Upper lobe of right lung (tissue), 1 donor: ENCODE measurements at regions not wholly inside any gene's neighbourhood (a gene's known extent, or its start where the extent isn't known, plus 50 kb on each side); places are given as distances from the start of the nearest gene placed in this dataset.
A peak's percentile ranks its signal among the peaks of the same experiment; 100 is the strongest.
"Not testable (repeated sequence)": the region's sequence is repeated elsewhere in the genome, so short reads cannot be mapped to it uniquely, and the experiment has no call there.

Experiments used
- ATAC-seq: fragments of 200-7000 bp; cut with Tn5 transposase; one replicate; pipeline ENCODE4 v1.9.1; 2020; ENCODE audit warnings: mild to moderate bottlenecking, moderate library complexity
- DNase-seq: peaks from one replicate; pipeline ENCODE4 v3.0.0-alpha.2; 2020
- H3K27ac ChIP-seq: fragments of 200-600 bp; one replicate; pipeline ENCODE4 v1.8.0; 2022
- H3K27me3 ChIP-seq: fragments of 200-600 bp; one replicate; pipeline ENCODE4 v1.8.0; 2022; ENCODE audit warnings: mild to moderate bottlenecking
- H3K36me3 ChIP-seq: fragments of 200-600 bp; one replicate; pipeline ENCODE4 v1.8.0; 2022
- H3K4me1 ChIP-seq: fragments of 200-600 bp; one replicate; pipeline ENCODE4 v1.8.0; 2022
- H3K4me3 ChIP-seq: fragments of 200-600 bp; one replicate; pipeline ENCODE4 v1.8.0; 2022; ENCODE audit warnings: mild to moderate bottlenecking
- H3K9me3 ChIP-seq: fragments of 200-600 bp; one replicate; pipeline ENCODE4 v1.8.0; 2022
- intact Hi-C: fragments of 100-400 bp; cut with DNase I; formaldehyde crosslinking; loops from one replicate; pipeline ENCODE4 v1.11.0; 2022
- TF ChIP-seq, protein P1 (sequence below): fragments of 200-600 bp; IDR thresholded peaks from one replicate; pipeline ENCODE4 v1.8.0; 2022; ENCODE audit warnings: antibody characterized with exemption
- donor health status: DM: no; HTN: yes; CAD: no; lungs with severe emphysema.

DNA sequence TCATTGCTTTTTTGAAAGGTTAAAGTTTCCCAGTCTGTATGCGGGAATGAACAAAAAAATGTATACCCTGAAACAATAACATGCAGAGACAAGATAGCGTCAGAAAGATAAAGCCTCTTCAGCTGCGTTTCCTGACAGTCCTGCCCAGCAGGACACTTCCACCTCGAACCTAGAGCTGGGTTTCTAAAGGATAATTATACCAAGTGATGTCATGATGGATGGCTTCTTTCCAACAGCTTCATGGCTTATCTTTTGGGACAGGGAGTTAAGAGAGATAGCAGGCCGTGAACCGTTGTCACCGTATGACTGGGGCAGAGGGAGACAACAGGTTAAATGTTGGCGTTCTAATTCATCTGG is 267.6 kb upstream of the SGK1 start:
- H3K36me3 ChIP-seq = no peaks in the 10 kb centered on the region
- ATAC-seq = no peak
- no peak overlapping the region for H3K27ac ChIP-seq
- H3K4me3 ChIP-seq = no peak overlapping the region
- no peaks in the 10 kb centered on the region for H3K4me1 ChIP-seq
- DNase-seq = no peak
- no peaks in the 10 kb centered on the region for H3K9me3 ChIP-seq
- intact Hi-C loops = no loop called here
- TF ChIP-seq, protein P1, sequence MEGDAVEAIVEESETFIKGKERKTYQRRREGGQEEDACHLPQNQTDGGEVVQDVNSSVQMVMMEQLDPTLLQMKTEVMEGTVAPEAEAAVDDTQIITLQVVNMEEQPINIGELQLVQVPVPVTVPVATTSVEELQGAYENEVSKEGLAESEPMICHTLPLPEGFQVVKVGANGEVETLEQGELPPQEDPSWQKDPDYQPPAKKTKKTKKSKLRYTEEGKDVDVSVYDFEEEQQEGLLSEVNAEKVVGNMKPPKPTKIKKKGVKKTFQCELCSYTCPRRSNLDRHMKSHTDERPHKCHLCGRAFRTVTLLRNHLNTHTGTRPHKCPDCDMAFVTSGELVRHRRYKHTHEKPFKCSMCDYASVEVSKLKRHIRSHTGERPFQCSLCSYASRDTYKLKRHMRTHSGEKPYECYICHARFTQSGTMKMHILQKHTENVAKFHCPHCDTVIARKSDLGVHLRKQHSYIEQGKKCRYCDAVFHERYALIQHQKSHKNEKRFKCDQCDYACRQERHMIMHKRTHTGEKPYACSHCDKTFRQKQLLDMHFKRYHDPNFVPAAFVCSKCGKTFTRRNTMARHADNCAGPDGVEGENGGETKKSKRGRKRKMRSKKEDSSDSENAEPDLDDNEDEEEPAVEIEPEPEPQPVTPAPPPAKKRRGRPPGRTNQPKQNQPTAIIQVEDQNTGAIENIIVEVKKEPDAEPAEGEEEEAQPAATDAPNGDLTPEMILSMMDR = no peak
- H3K27me3 ChIP-seq = no peaks in the 10 kb centered on the region

DNA sequence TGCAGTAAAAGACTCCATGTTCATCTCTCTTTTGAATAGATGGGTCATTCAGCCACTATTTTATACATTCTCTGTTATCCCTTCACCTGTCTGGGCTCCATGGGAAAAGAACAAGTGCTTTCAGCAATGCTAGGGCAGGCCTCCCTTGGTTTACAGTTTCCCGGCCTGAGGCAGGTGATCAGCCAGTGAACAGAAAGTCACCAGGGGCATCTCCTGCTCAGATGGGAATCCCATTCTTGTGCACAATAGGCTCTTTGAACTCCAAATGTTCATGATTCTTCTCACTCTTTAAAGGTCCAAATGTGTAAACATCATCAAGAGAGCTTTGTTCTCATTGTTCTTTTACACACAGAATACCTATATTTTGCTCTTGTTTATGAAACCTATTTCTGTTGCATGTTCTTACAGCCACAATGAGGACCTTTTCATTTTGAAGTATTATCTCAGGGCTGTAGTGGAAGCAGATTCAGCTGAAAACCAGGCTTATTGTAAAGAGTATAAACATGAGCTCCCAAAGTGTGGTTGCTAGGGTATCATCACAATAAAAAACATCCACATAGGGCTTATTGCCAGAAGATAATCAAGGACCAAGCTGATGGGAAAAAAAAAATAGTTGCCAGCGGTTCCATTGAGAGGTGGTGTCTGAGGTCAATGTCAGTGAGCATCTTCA is 267.1 kb upstream of the SGK1 start:
- Histone ChIP-seq H3K27me3 (no peaks in the 10 kb centered on the region), H3K4me1 (no peaks in the 10 kb centered on the region), H3K36me3 (no peaks in the 10 kb centered on the region), H3K27ac (no peak overlapping the region), H3K4me3 (no peak overlapping the region), H3K9me3 (no peaks in the 10 kb centered on the region)
- ATAC-seq = no peak
- intact Hi-C loops = no loop called here
- no peak for DNase-seq
- TF ChIP-seq, protein P1 = no peak

DNA sequence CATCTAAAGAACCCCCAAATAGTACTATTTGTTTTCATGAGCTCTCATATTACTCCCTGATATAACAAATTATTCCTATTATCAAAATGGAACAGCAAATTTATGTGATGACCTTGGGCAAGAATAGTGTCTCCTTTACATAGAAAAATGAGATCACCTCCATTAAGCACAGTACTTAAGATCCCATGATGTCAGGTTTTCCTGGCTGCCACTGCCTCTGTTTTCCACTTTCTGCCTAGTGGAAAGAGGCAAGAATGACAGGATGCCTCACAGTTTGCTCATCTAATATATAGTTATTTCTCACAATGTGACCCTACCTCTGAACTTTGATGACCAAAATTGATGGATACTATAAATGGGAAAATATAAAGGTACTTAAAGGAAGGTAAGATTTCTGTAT is 260.1 kb upstream of the SGK1 start:
- no peaks in the 10 kb centered on the region for H3K4me1 ChIP-seq
- no peaks in the 10 kb centered on the region for H3K9me3 ChIP-seq
- TF ChIP-seq, protein P1 = no peak
- H3K27me3 ChIP-seq = no peaks in the 10 kb centered on the region
- no peaks in the 10 kb centered on the region for H3K36me3 ChIP-seq
- DNase-seq (no peak), ATAC-seq (no peak)
- no peak overlapping the region for H3K4me3 ChIP-seq
- intact Hi-C loops = no loop called here
- no peak overlapping the region for H3K27ac ChIP-seq

DNA sequence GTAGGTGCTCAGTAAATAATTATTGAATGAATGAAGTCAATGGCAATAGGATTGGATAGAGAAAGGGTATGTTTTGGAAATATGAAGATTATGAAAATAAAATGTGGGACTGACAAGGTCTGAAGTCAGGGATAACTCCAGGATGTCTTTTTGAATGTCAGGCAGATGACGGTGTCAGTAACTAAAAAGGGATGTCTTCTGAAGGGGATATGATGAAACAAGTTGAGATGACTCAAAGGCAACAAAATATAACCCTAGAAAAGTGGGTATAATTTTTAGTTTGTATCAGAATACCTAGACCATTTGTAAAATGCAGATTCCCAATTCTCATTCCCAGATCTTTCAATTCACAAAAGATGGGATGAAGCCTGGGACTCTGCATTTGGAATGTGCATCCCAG is 257.3 kb upstream of the SGK1 start:
- no peak for DNase-seq
- TF ChIP-seq, protein P1 = no peak
- no peaks in the 10 kb centered on the region for H3K27me3 ChIP-seq
- no peaks in the 10 kb centered on the region for H3K9me3 ChIP-seq
- no peaks in the 10 kb centered on the region for H3K36me3 ChIP-seq
- no peak for ATAC-seq
- no peak overlapping the region for H3K27ac ChIP-seq
- H3K4me1 ChIP-seq = no peaks in the 10 kb centered on the region
- intact Hi-C loops = no loop called here
- H3K4me3 ChIP-seq = no peak overlapping the region

DNA sequence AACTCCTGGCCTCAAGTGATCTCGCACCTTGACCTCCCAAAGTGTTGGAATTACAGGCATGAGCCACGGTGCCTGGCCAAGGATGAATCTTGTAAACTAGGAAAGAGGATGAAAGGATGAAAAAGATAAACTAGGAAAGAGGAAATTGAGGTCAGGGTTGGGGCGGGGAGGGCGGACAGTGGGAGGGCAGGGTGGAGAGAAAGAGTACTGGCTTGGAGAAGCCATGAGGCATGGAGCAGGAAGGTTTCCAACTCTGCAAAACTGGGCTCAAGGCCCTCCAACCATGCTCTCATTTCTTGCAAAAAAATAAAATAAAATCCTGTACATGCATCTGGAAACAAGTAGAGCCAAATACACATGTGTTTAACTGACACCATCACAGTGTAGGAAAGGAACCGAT is 256.6 kb upstream of the SGK1 start:
- Histone ChIP-seq H3K9me3 (no peaks in the 10 kb centered on the region), H3K27me3 (no peaks in the 10 kb centered on the region), H3K4me3 (no peak overlapping the region), H3K4me1 (no peaks in the 10 kb centered on the region), H3K36me3 (no peaks in the 10 kb centered on the region), H3K27ac (no peak overlapping the region)
- TF ChIP-seq, protein P1 = no peak
- ATAC-seq (peak; percentile 55), DNase-seq (no peak)
- intact Hi-C loops = no loop called here

DNA sequence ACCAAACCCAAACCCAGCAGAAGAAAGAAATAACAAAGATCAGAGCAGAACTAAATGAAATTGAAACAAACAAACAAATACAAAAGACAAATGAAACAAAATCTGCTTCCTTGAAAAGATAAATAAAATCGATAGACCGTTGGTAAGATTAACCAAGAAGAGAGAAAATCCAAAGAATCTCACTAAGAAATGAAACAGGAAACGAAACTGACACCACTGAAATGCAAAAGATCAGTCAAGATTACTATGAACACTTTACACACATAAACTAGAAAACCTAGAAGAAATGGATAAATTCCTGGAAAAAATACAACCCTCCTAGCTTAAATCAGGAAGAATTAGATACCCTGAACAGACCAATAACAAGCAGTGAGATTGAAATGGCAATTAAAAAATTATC is 252.1 kb upstream of the SGK1 start:
- H3K36me3 ChIP-seq, H3K27me3 ChIP-seq, DNase-seq, intact Hi-C loops, H3K4me1 ChIP-seq, H3K4me3 ChIP-seq, H3K9me3 ChIP-seq, H3K27ac ChIP-seq, ATAC-seq: not testable (repeated sequence)
